K562 (cell line): ENCODE measurements at regions not wholly inside any gene's neighbourhood (a gene's known extent, or its start where the extent isn't known, plus 50 kb on each side); places are given as distances from the start of the nearest gene placed in this dataset.

Experiments
- ATAC-seq: fragments of 200-7000 bp; cut with Tn5 transposase; 3 replicates; pipeline ENCODE4 v1.9.1; 2020; ENCODE audit warnings: moderate library complexity
- BruUV-seq: library from RNA; stranded (reverse); fragments of 400-500 nt; replicated peaks from 2 replicates; lab custom pipeline; 2021; lab: Mats Ljungman, UMichigan
- CTCF ChIA-PET: fragments of 300-600 bp; formaldehyde crosslinking; extraction: SDS; loops from one replicate; lab custom pipeline; 2021; ENCODE audit warnings: low intra/inter-chr PET ratio; lab: Yijun Ruan, JAX
- POLR2A ChIA-PET: fragments of 300-600, 350-650 bp; sonication (Branson Sonifier 250); formaldehyde crosslinking; extraction: SDS; loops from one replicate; lab custom pipeline; 2021; ENCODE audit warnings: antibody characterized with exemption, inconsistent platforms; lab: Yijun Ruan, JAX
- DNase-seq, 4 experiments: peaks; one replicate each; pipeline versions ENCODE4 v3.0.0 to v3.0.0-alpha.2; 2011 to 2018; ENCODE audit warnings: low spot score in 3 of 4, mixed read lengths in 3 of 4; ENCODE audit errors: extremely low read depth in 1 of 4
- FAIRE-seq: peaks from 2 replicates; lab custom pipeline; 2011; peaks lifted over from hg19 to GRCh38; lab: Jason Lieb, UNC
- H2AFZ ChIP-seq: 2 replicates; pipeline ENCODE4 v1.6.0; 2011; ENCODE audit warnings: low read depth, low read length, control low read depth, inconsistent platforms
- H3K27ac ChIP-seq: fragments of 200-600 bp; 3 replicates; pipeline ENCODE4 v1.8.0; 2011; ENCODE audit warnings: low read depth, mild to moderate bottlenecking, control low read depth, inconsistent platforms, low read length, moderate library complexity, mixed read lengths; ENCODE audit errors: extremely low read depth
- H3K27me3 ChIP-seq, 2 experiments: fragments of 300-600 bp in 1 of 2; 2 replicates in 1 of 2; 3 replicates in 1 of 2; pipeline versions ENCODE4 v1.6.0 to v1.8.0; 2011; ENCODE audit warnings: inconsistent platforms in 2 of 2, low read length in 2 of 2, mild to moderate bottlenecking in 1 of 2, mixed read lengths in 1 of 2, moderate library complexity in 1 of 2; ENCODE audit not compliant: control insufficient read depth in 2 of 2, insufficient read depth in 2 of 2
- H3K36me3 ChIP-seq: fragments of 300-600 bp; 3 replicates; pipeline ENCODE4 v1.8.0; 2011; ENCODE audit warnings: mild to moderate bottlenecking, low read length, inconsistent platforms; ENCODE audit not compliant: control insufficient read depth, insufficient read depth
- H3K4me1 ChIP-seq, 2 experiments: fragments of 200-600 bp in 1 of 2; replicated peaks in 1 of 2; 2 replicates in 1 of 2; 3 replicates in 1 of 2; pipeline versions ENCODE4 v1.5.1 to v1.8.0; 2011; ENCODE audit warnings: inconsistent platforms in 2 of 2, low read length in 2 of 2, mild to moderate bottlenecking in 1 of 2, mixed read lengths in 1 of 2, moderate library complexity in 1 of 2; ENCODE audit not compliant: control insufficient read depth in 2 of 2, insufficient read depth in 2 of 2
- H3K4me2 ChIP-seq: 2 replicates; pipeline ENCODE4 v1.6.1; 2011; ENCODE audit warnings: low read length, control low read depth, inconsistent platforms, mixed read lengths; ENCODE audit not compliant: insufficient read depth
- H3K4me3 ChIP-seq: fragments of 200-600 bp; sonication (generic), shearing (Covaris generic); 2 replicates; pipeline ENCODE4 v1.5.1; 2016; ENCODE audit warnings: control low read depth, inconsistent platforms
- H3K79me2 ChIP-seq: fragments of 200-600 bp; 3 replicates; pipeline ENCODE4 v1.8.0; 2011; ENCODE audit warnings: low read length, inconsistent platforms; ENCODE audit not compliant: control insufficient read depth, insufficient read depth
- H3K9ac ChIP-seq, 2 experiments: 2 replicates each; pipeline versions ENCODE4 v1.6.0 to v1.6.1; 2011; ENCODE audit warnings: low read depth in 2 of 2, low read length in 2 of 2, control low read depth in 1 of 2, inconsistent platforms in 1 of 2, mild to moderate bottlenecking in 1 of 2, mixed read lengths in 1 of 2; ENCODE audit not compliant: insufficient read depth in 1 of 2
- H3K9me1 ChIP-seq: one replicate; pipeline ENCODE4 v1.6.0; 2011; ENCODE audit warnings: inconsistent platforms, mild to moderate bottlenecking, low read length, moderate library complexity; ENCODE audit not compliant: control insufficient read depth, insufficient read depth
- H3K9me3 ChIP-seq: replicated peaks from 2 replicates; pipeline ENCODE4 v1.5.1; 2011; ENCODE audit warnings: low read depth, low read length, inconsistent platforms; ENCODE audit not compliant: control insufficient read depth, insufficient read depth
- H4K20me1 ChIP-seq: replicated peaks from 2 replicates; pipeline ENCODE4 v1.6.1; 2011; ENCODE audit warnings: low read length, inconsistent platforms, mixed read lengths; ENCODE audit not compliant: control insufficient read depth, insufficient read depth
- ARID3A ChIP-seq: IDR thresholded peaks from 2 replicates; pipeline ENCODE4 v1.6.1; 2012; ENCODE audit warnings: low read depth, low read length, improper control_type of control experiment, borderline replicate concordance
- BACH1 ChIP-seq: fragments of 200-800 bp; sonication (Bioruptor generic); IDR thresholded peaks from 2 replicates; pipeline ENCODE4 v1.6.1; 2016; ENCODE audit warnings: missing genetic modification characterization, missing compliant biosample characterization
- CCNT2 ChIP-seq: IDR thresholded peaks from 2 replicates; pipeline ENCODE4 v1.6.1; 2011; ENCODE audit warnings: borderline replicate concordance, low read depth, mild to moderate bottlenecking, moderate library complexity, mixed read lengths, low read length; ENCODE audit not compliant: insufficient read length; ENCODE audit errors: extremely low read depth
- DMBX1 ChIP-seq: fragments of 250-450 bp; sonication (Bioruptor Pico); IDR thresholded peaks from 2 replicates; pipeline ENCODE4 v1.8.0; 2022; ENCODE audit warnings: inconsistent platforms, mild to moderate bottlenecking, moderate library complexity, borderline replicate concordance
- GMEB1 ChIP-seq: fragments of 250-450 bp; sonication (Bioruptor Pico); IDR thresholded peaks from 2 replicates; pipeline ENCODE4 v1.4.0; 2020; ENCODE audit warnings: mild to moderate bottlenecking
- KAT2B ChIP-seq: IDR thresholded peaks from one replicate; pipeline ENCODE4 v1.6.1; 2012; ENCODE audit warnings: low read depth, mild to moderate bottlenecking, control low read depth, inconsistent platforms, low read length, moderate library complexity
- TAF9B ChIP-seq: fragments of 450-650 bp; IDR thresholded peaks from 2 replicates; pipeline ENCODE4 v1.6.1; 2018; ENCODE audit warnings: mild to moderate bottlenecking; ENCODE audit not compliant: partially characterized antibody
- ZBTB33 ChIP-seq: sonication (generic); formaldehyde crosslinking; IDR thresholded peaks from 2 replicates; pipeline ENCODE4 v1.8.1; 2023; ENCODE audit warnings: mild to moderate bottlenecking, missing genetic modification reagents
- ZSCAN29 ChIP-seq: fragments of 450-650 bp; IDR thresholded peaks from 2 replicates; pipeline ENCODE4 v1.6.1; 2017
- WGBS: fragments of 100-300 bp; shearing (Covaris generic); methylation state at CpG from one replicate; pipeline ENCODE4 v1.1.6; 2016; ENCODE audit warnings: low coverage, mixed read lengths; ENCODE audit not compliant: insufficient coverage; ENCODE audit errors: missing lambda C conversion rate; 5-methylcytosine and 5-hydroxymethylcytosine counted together
- in situ Hi-C: fragments of 300-500 bp; cut with MboI; formaldehyde crosslinking; loops from 4 replicates; pipeline ENCODE4 v1.15.0; 2018; ENCODE audit warnings: inconsistent platforms, mixed read lengths
- intact Hi-C: fragments of 100-400 bp; cut with micrococcal nuclease; formaldehyde crosslinking; loops from 2 replicates; pipeline ENCODE4 v1.14.2; 2022

GRCh38 chr5:67475489-67475888 is 278.9 kb upstream of the CD180 start:
- H3K79me2 ChIP-seq, result no peaks in the 10 kb centered on the region
- BruUV-seq, result no TSS peak
- intact Hi-C loops, result no loop called here
- no peak overlapping the region for H3K4me3 ChIP-seq
- ChIA-PET CTCF (no interaction called here), POLR2A (no interaction called here)
- WGBS, result under 1% methylated on average over 6 of the region's 6 CpGs
- H2AFZ ChIP-seq, result no peak overlapping the region
- no peak overlapping the region for H3K9ac ChIP-seq
- TF ChIP-seq GMEB1, result no peak
- no peak for TF ChIP-seq KAT2B
- TF ChIP-seq DMBX1 (CRISPR knock-in tag), result no peak
- no peak for TF ChIP-seq ZBTB33 (CRISPR knock-in tag)
- TF ChIP-seq ARID3A, result no peak
- TF ChIP-seq CCNT2, result no peak
- TF ChIP-seq ZSCAN29, result no peak
- TF ChIP-seq TAF9B, result no peak
- TF ChIP-seq BACH1, result no peak
- ATAC-seq (no peak), DNase-seq (no peak), FAIRE-seq (no peak)
- no peaks in the 10 kb centered on the region for H3K36me3 ChIP-seq
- H3K4me1 ChIP-seq, result no peaks in the 10 kb centered on the region
- in situ Hi-C loops, result no loop called here
- H3K9me3 ChIP-seq, result no peaks in the 10 kb centered on the region
- no peaks in the 10 kb centered on the region for H3K27me3 ChIP-seq
- no peak overlapping the region for H3K27ac ChIP-seq
- H3K4me2 ChIP-seq, result no peak overlapping the region
- no peaks in the 10 kb centered on the region for H3K9me1 ChIP-seq
- H4K20me1 ChIP-seq, result no peaks in the 10 kb centered on the region
